ENCODE measurements at regions not wholly inside any gene's neighbourhood (a gene's known extent, or its start where the extent isn't known, plus 50 kb on each side); places are given as distances from the start of the nearest gene placed in this dataset.
A peak's percentile ranks its signal among the peaks of the same experiment; 100 is the strongest.

- peak overlapping the region; percentile 29 for H2AFZ ChIP-seq
- H4K20me1 ChIP-seq (replicated peaks; ENCODE audit: insufficient read depth): no peaks in the 10 kb centered on the region
- H3K4me1 ChIP-seq (ENCODE audit: insufficient read depth): peaks cover 16% of the 10 kb centered on the region
- H3K4me2 ChIP-seq: no peak overlapping the region
- H3K36me3 Mint-ChIP-seq (ENCODE audit: low read depth): no peaks in the 10 kb centered on the region
- peak; percentile 43 for DNase-seq (ENCODE audit: low spot score)
- no peaks in the 10 kb centered on the region for H3K9me3 Mint-ChIP-seq
- H3K27me3 ChIP-seq (ENCODE audit: insufficient read depth): no peaks in the 10 kb centered on the region
- H3K4me3 ChIP-seq: no peak overlapping the region
- H3K27ac ChIP-seq (ENCODE audit: low read depth): no peak overlapping the region
- peak; percentile 88 for ATAC-seq
- H3K27ac Mint-ChIP-seq: no peak overlapping the region
- H3K79me2 ChIP-seq (replicated peaks; ENCODE audit: insufficient read depth): no peaks in the 10 kb centered on the region
- no peaks in the 10 kb centered on the region for H3F3A ChIP-seq (replicated peaks; ENCODE audit: low read depth)
- TF ChIP-seq REST (IDR thresholded peaks at IDR 0.05; ENCODE audit: unreplicated experiment) (no peak), ZNF462 (CRISPR knock-in tag; IDR thresholded peaks at IDR 0.05) (no peak), EZH2 (IDR thresholded peaks at IDR 0.05; ENCODE audit: low read depth, unreplicated experiment) (no peak), CREB1 (CRISPR knock-in tag; IDR thresholded peaks at IDR 0.05; ENCODE audit: low read depth) (no peak), ZNF114 (CRISPR knock-in tag; IDR thresholded peaks at IDR 0.05) (no peak), ZNF331 (CRISPR knock-in tag; IDR thresholded peaks at IDR 0.05; ENCODE audit: low read depth) (no peak), EZH2phosphoT487 (IDR thresholded peaks at IDR 0.05; ENCODE audit: unreplicated experiment) (no peak), ETS1 (IDR thresholded peaks at IDR 0.05) (no peak), POLR2AphosphoS5 (IDR thresholded peaks at IDR 0.05; ENCODE audit: low read depth) (no peak), STAT1 (IDR thresholded peaks at IDR 0.05; ENCODE audit: unreplicated experiment) (no peak), JUNB (IDR thresholded peaks at IDR 0.05; ENCODE audit: unreplicated experiment) (no peak), NANOG (IDR thresholded peaks at IDR 0.05; ENCODE audit: borderline replicate concordance) (no peak), CTCF (conservative IDR thresholded peaks at IDR 0.05; ENCODE audit: low read depth in 2 of 2) (no peak)
- no peak overlapping the region for H3K4me3 Mint-ChIP-seq
- H3K9me2 ChIP-seq (ENCODE audit: insufficient read depth): no peaks in the 10 kb centered on the region
- peaks cover 2% of the 10 kb centered on the region for H3K27me3 Mint-ChIP-seq (ENCODE audit: insufficient read depth, low read depth, poor library complexity)
- H3K36me3 ChIP-seq (ENCODE audit: insufficient read depth): no peaks in the 10 kb centered on the region
- peaks cover 11% of the 10 kb centered on the region for H3K4me1 Mint-ChIP-seq
These were observed 245.1 kb upstream of the ATXN7L3B start for GRCh38 chr12:74292351-74293194.

Measured in GM23338 (cell line).